Thoracic aorta (tissue), 2 donors: ENCODE measurements at regions not wholly inside any gene's neighbourhood (a gene's known extent, or its start where the extent isn't known, plus 50 kb on each side); places are given as distances from the start of the nearest gene placed in this dataset.

Experiments
- ATAC-seq: fragments of 150-250 bp; one replicate; pipeline ENCODE4 v1.8.0; 2017; ENCODE audit warnings: low read depth; ENCODE audit not compliant: insufficient number of reproducible peaks, low FRiP score
- DNase-seq: peaks from one replicate; pipeline ENCODE4 v3.0.0-alpha.2; 2020; ENCODE audit warnings: low spot score
- H3K27ac ChIP-seq, 2 donors: fragments of 200-600 bp; sonication (generic); 1 replicate in 1 of 2; 2 replicates in 1 of 2; pipeline ENCODE4 v1.5.1; 2016; ENCODE audit warnings: mild to moderate bottlenecking in 2 of 2, moderate library complexity in 2 of 2
- H3K27me3 ChIP-seq: fragments of 200-600 bp; sonication (generic); replicated peaks from 2 replicates; pipeline ENCODE4 v1.6.0; 2016; ENCODE audit warnings: mild to moderate bottlenecking; ENCODE audit not compliant: insufficient read depth
- H3K36me3 ChIP-seq: fragments of 200-600 bp; sonication (generic); one replicate; pipeline ENCODE4 v1.5.1; 2016
- H3K4me1 ChIP-seq, 2 donors: fragments of 200-600 bp; sonication (generic); 1 replicate in 1 of 2; 2 replicates in 1 of 2; pipeline versions ENCODE4 v1.5.1 to v1.6.0; 2016; ENCODE audit warnings: low read depth in 2 of 2, mild to moderate bottlenecking in 1 of 2; ENCODE audit not compliant: control insufficient read depth in 1 of 2
- H3K4me3 ChIP-seq: fragments of 200-600 bp; sonication (generic); 2 replicates; pipeline ENCODE4 v1.5.1; 2016; ENCODE audit warnings: mild to moderate bottlenecking
- H3K9me3 ChIP-seq: fragments of 200-600 bp; sonication (generic); 2 replicates; pipeline ENCODE4 v1.5.1; 2016
- TF ChIP-seq, protein P1 (sequence below): fragments of 200-600 bp; sonication (generic); IDR thresholded peaks from one replicate; pipeline ENCODE4 v1.5.1; 2019; ENCODE audit warnings: antibody characterized with exemption

- no peaks in the 10 kb centered on the region for H3K27me3 ChIP-seq
- H3K9me3 ChIP-seq: no peaks in the 10 kb centered on the region
- ATAC-seq (no peak), DNase-seq (no peak)
- H3K4me3 ChIP-seq: no peak overlapping the region
- no peaks in the 10 kb centered on the region for H3K4me1 ChIP-seq
- H3K27ac ChIP-seq: no peak overlapping the region
- TF ChIP-seq, protein P1, sequence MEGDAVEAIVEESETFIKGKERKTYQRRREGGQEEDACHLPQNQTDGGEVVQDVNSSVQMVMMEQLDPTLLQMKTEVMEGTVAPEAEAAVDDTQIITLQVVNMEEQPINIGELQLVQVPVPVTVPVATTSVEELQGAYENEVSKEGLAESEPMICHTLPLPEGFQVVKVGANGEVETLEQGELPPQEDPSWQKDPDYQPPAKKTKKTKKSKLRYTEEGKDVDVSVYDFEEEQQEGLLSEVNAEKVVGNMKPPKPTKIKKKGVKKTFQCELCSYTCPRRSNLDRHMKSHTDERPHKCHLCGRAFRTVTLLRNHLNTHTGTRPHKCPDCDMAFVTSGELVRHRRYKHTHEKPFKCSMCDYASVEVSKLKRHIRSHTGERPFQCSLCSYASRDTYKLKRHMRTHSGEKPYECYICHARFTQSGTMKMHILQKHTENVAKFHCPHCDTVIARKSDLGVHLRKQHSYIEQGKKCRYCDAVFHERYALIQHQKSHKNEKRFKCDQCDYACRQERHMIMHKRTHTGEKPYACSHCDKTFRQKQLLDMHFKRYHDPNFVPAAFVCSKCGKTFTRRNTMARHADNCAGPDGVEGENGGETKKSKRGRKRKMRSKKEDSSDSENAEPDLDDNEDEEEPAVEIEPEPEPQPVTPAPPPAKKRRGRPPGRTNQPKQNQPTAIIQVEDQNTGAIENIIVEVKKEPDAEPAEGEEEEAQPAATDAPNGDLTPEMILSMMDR: no peak
- H3K36me3 ChIP-seq: no peaks in the 10 kb centered on the region
These were observed 142.0 kb upstream of the PMEPA1 start for GRCh38 chr20:57851796-57852195.

DNA sequence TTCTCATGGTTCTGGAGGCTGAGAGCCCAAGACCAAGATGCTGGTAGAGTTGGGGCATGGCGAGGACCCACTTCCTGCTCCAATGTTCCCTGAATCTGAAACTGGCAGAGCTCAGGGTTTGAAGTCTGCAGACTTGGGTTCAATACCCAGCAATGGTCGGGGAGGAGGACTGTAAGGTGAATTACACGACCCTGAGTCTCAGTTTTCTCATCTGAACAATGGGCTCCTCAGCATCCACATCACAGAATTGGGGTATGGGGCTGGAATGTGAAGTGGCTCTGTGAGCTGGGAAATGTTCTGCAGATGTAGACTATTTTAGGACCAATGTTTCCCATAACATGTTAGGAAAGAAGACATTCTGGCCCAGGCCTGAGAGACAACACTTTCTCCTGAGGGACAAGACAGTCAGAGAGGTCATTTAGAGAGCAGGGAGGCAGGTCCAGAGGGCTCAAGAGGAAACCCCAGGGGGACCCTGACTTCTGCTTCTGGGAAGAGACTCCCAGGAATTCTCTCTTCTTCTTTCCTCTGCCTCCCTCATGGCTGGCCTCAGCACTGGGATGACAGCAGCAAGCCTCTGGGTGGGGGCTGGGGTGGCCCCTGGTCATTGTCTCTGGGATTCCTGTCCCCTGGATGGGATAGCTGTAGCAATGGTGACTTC lies 141.3 kb upstream of the PMEPA1 start:
- Histone ChIP-seq H3K27ac (no peak overlapping the region), H3K9me3 (no peaks in the 10 kb centered on the region), H3K4me1 (no peaks in the 10 kb centered on the region), H3K36me3 (no peaks in the 10 kb centered on the region), H3K27me3 (no peaks in the 10 kb centered on the region), H3K4me3 (no peak overlapping the region)
- DNase-seq (no peak), ATAC-seq (no peak)
- TF ChIP-seq, protein P1: no peak

- Histone ChIP-seq H3K9me3 (no peaks in the 10 kb centered on the region), H3K4me3 (no peak overlapping the region), H3K27ac (no peak overlapping the region), H3K4me1 (no peaks in the 10 kb centered on the region), H3K36me3 (no peaks in the 10 kb centered on the region), H3K27me3 (no peaks in the 10 kb centered on the region)
- TF ChIP-seq, protein P1: no peak
- ATAC-seq (no peak), DNase-seq (no peak)
These were observed 139.9 kb upstream of the PMEPA1 start for GRCh38 chr20:57849521-57850215.

DNA sequence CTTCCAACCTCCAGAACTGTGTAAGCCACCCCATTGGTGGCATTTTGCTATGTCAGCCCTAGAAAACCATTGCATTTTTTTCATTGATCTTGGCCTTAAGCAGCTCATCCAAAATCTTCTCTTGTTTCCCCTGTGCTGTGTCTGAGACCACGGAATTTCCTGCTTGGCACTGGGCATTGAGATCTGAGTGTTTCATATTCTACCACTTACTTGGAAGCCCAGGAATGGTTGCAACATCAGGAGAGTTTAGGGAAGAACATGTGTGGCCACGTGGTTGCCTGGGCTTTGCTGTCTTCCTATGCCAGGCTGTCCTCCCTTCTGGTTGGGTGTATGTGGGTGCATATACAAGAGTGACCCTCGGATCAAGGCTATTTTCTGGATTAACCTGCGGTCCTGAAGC lies 139.3 kb upstream of the PMEPA1 start:
- H3K4me1 ChIP-seq: no peaks in the 10 kb centered on the region
- no peak overlapping the region for H3K4me3 ChIP-seq
- ATAC-seq (no peak), DNase-seq (no peak)
- no peaks in the 10 kb centered on the region for H3K27me3 ChIP-seq
- H3K27ac ChIP-seq: no peak overlapping the region
- no peaks in the 10 kb centered on the region for H3K9me3 ChIP-seq
- no peaks in the 10 kb centered on the region for H3K36me3 ChIP-seq
- TF ChIP-seq, protein P1: no peak

GRCh38 chr20:57848282-57848681 lies 138.5 kb upstream of the PMEPA1 start:
- Histone ChIP-seq H3K27ac (no peak overlapping the region), H3K36me3 (no peaks in the 10 kb centered on the region), H3K4me1 (no peaks in the 10 kb centered on the region), H3K4me3 (no peak overlapping the region), H3K27me3 (no peaks in the 10 kb centered on the region), H3K9me3 (no peaks in the 10 kb centered on the region)
- TF ChIP-seq, protein P1: no peak
- no peak for DNase-seq
- no peak for ATAC-seq
